DND-41 (cell line): ENCODE measurements at regions not wholly inside any gene's neighbourhood (a gene's known extent, or its start where the extent isn't known, plus 50 kb on each side); places are given as distances from the start of the nearest gene placed in this dataset.

Experiments used
- CTCF ChIP-seq: IDR thresholded peaks from 2 replicates; pipeline ENCODE4 v1.5.1; 2012; ENCODE audit warnings: borderline replicate concordance, low read length, moderate library complexity, mild to moderate bottlenecking; ENCODE audit not compliant: poor library complexity, severe bottlenecking; ENCODE audit errors: extremely low read depth
- EZH2 ChIP-seq: IDR thresholded peaks from 3 replicates; pipeline ENCODE4 v1.6.1; 2012; ENCODE audit warnings: borderline replicate concordance, low read depth, mild to moderate bottlenecking, moderate library complexity, low read length, inconsistent platforms; ENCODE audit not compliant: severe bottlenecking

GRCh38 chrX:125532411-125533089 lies 212.9 kb downstream of the TEX13C start:
- TF ChIP-seq EZH2 (no peak), CTCF (no peak)
